ENCODE measurements at regions not wholly inside any gene's neighbourhood (a gene's known extent, or its start where the extent isn't known, plus 50 kb on each side); places are given as distances from the start of the nearest gene placed in this dataset.
"Not testable (repeated sequence)": the region's sequence is repeated elsewhere in the genome, so short reads cannot be mapped to it uniquely, and the experiment has no call there.

DNA sequence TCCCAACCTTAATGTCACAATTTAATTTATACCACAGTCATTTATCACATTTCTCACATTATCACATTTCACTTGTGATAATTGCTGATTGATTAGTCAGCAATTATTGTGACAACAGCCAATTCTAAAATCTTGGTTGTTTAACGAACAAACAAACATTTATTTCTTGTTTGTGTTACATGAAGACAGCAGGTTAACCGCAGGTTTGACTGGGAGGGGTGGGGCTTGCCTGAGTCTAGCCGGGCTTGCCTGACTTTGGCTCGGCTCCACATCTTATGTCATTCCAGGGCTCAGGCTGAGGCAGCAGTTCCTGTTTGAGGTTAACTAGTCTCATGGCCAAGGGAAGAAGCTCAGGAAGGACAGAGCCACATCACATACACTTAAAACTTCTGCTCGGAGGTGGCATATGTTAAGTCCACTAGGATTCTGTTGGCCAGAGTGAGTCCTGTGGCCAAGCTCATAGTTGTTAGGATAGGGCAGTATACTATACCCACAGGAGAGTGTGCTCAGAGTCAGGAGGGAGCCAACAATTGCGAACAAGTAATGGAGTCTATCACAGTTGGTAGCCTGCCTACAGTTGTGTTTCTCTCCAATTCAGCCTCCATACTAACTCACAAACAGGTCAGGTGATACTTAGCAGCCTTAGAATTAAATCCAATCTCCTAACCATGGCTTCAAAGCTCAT is 90.0 kb upstream of the IFNGR1 start:
- peak; percentile 35 for DNase-seq (ENCODE audit: low spot score)

DNA sequence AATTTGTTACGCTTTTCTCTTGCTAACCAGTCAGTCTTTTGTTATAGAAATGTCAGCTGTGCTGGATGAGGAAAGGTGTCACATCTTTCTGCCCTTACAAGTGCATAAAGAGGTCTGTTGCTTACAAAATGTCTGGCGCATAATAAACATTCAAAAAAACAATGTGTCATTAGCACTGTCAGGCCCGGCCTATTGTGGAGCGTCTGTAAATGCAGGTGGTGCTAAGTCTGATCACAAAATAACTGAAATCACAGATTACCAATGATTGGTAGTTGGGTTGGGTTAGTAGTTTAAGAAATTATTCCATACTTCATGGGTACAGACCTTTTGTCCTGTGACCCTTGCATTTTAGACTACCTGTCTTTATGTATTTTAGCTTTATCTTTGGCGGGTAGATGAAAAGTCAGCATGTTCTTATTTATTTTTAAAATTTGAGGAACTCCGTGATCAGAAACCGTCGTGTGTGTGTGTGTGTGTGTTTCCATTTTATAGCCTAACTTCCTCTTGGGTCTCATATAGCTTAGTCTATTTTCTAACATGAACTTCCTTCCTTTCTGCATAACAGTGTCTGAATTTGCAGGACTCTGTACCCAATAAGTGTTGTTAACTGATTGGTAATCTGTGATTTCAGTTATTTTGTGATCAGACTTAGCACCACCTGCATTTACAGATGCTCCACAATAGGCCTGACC is 88.1 kb upstream of the IFNGR1 start:
- no peak for DNase-seq (ENCODE audit: low spot score)

DNA sequence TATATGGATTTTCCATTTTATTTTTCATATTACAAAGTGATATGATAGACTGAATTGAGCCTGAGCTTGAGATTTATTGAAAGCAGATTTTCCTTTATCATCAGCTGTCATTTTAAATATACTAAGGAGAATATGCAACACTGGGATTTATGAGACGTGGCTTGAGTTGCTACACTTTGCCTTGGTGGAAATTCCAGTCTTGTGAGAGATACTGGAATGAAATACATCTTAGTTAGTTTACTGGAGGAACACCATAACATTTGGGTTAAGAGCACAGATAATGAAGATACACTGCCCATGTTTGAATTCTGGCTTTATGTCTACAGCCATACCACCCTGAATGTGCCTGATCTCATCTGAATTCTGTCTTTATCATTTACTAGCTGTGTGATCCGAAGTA is 86.5 kb upstream of the IFNGR1 start:
- DNase-seq (ENCODE audit: low spot score): no peak

DNA sequence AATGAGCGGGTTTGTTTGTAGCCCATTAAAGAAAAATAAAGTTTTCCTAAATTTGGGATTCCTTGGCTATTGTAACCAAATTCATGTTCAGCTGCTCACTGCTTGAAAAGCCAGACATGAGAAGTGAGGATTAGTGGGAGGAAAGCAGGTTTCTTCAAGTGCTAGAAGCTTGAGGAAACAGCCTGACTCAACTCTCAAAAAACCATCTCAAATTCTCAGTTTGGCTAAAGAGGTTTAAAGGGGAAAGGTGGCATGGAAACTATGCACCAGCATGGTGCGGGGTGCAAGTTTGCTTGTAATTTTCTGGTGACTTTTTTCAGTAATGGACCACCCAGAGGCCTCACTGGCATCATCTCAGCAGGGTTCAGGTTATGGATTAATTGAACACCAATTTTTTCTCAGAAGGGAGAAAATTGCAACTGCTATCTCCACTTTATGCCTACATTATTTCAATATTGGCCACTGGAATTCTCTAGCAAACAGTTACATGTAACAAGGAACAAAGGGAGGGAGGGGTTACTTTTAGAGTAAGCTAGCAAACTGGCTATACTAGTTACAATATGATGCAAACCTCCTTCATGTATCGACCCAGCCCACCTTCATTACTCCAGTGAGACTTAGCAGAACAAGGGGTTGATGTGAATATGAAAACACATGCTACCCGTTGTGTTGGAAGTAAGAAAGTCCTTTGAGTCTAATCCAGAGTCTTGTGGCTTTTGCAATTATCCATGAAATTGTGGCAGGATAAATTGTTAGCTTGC is 85.0 kb upstream of the IFNGR1 start:
- DNase-seq (ENCODE audit: low spot score): no peak

DNA sequence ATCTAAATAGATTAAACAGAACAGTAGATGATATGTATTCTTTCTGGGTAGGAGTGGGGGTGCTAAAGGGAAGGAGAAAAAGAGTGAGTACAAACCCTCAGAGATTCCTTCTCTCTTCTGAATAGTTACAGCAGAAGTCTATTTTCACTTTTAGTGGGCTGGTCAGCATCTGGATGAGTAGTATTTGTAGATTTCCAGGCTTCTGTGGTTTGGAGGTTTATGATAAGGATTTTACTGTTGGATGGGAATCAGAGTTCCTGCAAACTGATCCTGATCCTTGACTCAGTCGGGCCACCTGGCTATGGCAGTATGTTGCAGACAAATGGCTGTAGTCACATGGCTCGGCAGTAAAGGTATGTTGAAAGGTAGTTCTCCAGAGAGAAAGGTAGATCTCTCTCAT is 84.3 kb upstream of the IFNGR1 start:
- DNase-seq (ENCODE audit: low spot score): no peak

DNA sequence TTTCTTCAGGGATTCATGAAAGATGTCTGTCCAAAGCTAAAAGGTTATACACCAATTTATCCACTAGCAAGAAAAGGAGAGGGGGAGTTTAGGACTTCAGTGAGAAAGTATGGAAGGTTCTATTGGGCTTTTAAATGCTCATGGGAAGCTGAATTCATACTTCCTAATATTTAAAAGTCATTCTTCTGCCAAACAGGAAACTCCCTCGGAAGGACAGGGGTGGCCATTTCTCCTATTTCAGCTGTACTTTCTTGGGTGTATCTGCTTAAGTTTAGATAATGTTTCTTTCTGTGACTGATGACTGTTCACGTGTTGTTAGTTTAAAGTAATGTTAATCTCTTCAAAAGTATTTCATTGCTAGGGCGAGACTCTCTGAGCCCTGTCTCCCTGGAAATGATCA is 80.5 kb upstream of the IFNGR1 start:
- DNase-seq (ENCODE audit: low spot score): no peak

DNA sequence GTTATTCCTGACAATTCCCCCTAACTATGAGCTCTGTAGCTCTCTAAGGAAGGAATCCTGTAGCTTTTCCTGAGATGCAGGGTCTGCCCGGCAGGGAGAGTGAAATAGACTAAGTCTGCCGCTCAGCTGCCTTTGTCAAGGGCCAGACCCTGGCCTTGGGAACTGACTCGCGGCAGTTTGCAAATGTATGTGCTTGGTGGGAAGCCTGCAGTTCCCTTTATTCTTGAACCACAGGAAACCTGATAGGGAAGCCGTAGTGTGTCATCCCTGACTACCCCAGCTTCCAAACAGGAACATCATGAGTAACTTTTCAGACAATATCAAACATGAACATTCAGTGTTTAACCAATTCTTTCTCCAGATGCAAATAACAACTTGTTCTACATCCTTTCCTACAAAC is 78.7 kb upstream of the IFNGR1 start:
- DNase-seq (ENCODE audit: low spot score): no peak

DNA sequence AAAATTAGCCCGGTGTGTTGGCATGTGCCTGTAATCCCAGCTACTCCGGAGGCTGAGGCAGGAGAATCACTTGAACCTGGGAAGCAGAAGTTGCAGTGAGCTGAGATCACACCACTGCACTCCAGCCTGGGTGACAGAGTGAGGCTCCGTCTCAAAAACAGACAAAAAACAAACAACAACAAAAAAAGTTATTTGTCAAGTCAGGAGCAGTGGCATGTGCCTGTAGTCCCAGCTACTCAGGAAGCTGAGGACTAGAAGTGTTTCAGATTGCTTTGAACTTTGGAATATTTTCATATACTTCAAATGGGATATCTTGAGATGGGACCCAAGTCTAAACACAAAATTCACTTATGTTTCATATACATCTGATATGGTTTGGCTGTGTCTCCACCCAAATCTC is 73.1 kb upstream of the IFNGR1 start:
- DNase-seq (ENCODE audit: low spot score): not testable (repeated sequence)

DNA sequence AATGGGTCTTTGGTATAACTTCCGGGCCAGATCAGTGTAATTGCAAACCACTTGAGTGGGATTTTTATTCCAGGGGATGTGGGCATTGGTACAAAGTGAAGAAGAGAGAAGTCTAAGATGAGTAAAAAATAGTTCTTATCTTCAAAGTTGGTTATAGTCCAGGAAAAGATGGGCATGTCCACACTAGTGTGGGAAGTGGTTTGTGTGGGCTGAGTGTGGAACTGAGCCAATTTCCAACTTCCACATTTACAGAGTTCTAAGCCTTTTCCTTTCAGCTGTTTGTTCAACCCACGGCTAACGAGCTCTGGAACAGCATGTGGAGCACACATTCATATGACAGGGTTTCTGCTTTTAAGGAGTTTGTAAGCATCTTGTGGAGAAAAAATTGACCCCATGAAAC is 72.3 kb upstream of the IFNGR1 start:
- DNase-seq (ENCODE audit: low spot score): no peak

DNA sequence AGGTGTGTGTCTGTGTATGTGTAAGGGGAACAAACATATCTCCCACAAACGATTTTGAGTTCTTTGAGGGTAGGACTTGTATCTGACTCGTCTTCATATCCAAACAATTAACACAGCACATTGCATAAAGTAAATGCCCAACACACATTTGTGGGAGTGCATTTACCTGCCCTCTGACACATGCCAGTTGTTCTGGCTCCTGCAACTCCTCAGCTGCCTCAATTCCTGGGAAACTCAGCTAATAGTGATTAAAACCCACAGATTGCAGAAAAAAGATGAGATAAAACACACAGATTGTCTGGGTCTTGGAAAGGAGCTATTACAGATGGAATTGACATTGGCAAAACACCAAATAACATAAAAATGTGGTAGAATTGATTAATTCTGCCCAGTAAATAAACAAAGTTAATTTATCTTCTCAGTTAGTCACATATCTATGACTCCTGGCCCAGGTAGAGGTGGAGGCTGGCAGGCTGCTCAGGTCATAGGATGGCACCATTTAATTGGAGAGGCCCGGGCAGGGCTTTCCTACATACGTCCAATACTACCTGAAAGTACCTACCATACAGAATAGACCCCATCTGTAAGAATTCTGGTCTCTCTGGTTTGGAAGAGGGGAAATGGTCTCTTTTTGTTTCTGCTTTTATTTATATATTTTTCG is 71.5 kb upstream of the IFNGR1 start:
- no peak for DNase-seq (ENCODE audit: low spot score)

DNA sequence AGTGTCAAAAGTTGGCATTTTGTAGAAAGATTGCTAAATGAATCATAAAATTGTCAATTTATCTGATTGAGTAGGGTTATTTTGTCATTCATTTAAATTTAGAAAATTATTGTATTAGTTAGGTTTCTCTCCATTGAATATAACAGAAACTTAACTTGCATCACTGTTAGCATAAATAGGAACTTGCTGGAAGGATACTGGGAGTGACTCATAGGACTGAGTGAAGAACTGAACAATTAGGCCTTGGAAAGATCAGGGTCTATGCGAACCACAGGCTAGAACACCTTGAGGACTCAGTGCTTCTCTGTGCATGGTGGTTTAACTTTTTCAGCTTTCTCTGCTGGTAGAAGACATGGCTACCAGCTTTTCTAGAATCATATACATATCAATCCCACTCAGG is 67.7 kb upstream of the IFNGR1 start:
- no peak for DNase-seq (ENCODE audit: low spot score)

DNA sequence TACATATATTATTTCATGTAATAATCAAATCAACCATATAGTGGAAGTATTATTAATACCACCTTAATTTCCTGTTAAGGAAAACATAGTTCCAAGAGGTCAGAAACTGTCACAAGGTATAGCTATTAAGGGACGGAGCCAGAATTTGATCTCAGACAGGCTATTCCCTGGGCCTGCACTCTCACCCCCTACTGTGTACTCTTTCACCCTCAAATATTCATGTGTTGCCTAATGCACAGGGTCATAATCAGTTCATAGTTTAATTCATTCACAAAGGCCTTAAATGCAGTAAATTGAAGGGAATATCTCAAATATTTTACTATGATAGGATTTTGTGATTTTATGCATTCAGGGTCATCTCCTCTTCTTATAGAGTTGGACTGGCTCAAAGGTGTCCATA is 67.2 kb upstream of the IFNGR1 start:
- DNase-seq (ENCODE audit: low spot score): no peak

DNA sequence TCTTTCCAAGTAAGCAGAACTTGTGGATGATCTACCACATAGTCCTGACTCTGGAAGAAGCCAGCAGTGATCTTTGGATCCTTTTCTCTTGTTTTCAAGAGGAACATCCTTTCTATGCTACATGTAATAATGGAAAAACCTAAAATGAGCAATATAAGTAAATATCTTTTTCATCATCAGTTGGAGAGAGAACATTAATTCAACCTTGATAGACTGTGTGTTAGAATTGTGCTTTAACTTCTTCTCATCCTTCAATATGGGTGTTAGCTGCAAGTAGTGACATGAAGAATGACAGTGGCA is 65.6 kb upstream of the IFNGR1 start:
- no peak for DNase-seq (ENCODE audit: low spot score)

DNA sequence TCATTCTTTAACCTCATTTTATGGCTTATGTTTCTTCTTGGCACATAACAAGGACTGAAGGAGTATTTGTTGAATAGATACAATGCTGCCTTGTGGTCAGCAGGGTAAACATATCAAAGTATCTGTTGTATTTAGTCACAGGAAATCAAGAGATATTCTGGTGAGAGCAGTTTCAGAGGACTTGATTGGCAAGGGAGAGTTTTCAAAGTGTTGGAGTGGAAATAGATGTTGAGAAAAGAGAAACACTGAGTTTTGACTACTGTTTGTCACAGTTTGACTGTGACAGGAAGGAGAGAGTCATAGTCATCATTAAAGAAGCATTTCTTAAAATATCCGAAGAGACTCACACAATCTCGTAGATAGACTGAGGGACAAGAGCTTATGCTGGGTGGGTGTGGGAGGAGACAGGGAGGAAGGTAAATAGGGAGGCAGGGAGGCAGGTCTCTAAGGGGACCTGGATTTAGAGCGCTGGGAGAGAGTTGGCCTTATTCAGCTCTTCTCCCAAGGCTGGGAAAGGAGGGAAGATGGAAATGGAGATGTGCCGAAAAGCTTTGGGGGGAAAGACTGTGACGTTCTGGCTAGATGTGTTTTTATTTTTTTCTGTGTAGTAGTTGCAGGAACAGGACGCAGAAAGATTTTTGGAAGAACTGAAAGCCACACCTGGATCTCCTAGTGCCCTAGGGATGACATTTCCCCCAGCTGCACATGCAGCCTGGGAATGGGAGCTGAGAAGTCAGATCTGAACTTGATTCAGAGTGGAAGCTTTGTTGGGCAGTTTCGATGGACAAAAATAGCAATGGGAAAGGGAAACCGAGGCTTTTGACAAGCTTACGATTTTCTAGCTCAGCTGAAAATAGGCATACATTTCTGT is 65.0 kb upstream of the IFNGR1 start:
- no peak for DNase-seq (ENCODE audit: low spot score)

DNA sequence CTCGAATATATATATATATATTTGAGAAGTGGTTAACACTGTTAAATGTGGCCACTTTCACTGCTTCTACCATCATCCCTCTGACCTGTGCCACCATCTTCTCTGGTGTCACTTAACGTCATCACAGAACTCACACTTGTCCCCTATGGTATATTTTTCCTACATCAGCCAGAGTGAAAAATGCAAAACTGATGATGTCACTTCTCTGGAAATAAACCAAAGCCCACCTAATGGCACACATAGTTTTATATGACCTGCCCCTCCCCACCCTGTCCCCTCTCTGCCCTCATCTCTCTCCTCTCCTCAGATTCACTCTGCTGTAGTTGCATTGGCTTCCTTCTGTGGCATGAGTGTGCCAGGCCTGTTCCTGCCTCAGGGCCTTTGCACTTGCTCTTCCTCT is 63.9 kb upstream of the IFNGR1 start:
- DNase-seq (ENCODE audit: low spot score): no peak

DNA sequence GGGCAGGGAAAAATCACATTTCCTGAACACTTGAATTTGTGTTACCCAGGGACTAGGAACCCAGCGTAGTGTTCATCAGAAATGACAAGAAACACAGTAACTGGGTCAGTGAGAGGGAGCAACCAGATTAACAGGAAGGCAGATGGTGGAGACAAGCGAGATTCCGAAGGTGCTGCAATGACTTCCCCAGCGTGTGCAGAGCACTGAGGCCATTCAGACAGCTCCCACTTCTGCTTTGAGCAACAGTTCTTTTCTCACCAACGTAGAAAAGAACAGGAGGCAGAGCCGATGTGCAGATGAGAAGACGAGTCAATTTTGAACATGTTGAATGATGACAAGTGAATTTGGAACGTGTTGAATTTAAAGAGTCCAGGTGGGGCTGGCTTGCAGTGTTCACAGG is 63.1 kb upstream of the IFNGR1 start:
- no peak for DNase-seq (ENCODE audit: low spot score)

DNA sequence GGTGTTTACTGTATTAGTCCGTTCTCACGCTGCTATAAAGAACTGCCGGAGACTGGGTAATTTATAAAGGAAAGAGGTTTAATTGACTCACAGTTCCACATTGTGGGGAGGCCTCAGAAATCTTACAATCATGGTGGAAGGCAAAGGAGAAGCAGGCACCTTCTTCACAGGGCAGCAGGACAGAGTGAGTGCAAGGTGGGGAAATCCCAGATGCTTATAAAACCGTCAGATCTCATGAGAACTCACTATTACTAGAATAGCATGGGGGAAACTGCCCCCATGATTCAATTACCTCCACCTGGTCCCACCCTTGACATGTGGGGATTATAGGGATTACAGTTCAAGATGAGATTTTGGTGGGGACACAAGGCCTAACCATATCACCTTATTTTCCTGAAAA is 60.1 kb upstream of the IFNGR1 start:
- DNase-seq (ENCODE audit: low spot score): not testable (repeated sequence)

DNA sequence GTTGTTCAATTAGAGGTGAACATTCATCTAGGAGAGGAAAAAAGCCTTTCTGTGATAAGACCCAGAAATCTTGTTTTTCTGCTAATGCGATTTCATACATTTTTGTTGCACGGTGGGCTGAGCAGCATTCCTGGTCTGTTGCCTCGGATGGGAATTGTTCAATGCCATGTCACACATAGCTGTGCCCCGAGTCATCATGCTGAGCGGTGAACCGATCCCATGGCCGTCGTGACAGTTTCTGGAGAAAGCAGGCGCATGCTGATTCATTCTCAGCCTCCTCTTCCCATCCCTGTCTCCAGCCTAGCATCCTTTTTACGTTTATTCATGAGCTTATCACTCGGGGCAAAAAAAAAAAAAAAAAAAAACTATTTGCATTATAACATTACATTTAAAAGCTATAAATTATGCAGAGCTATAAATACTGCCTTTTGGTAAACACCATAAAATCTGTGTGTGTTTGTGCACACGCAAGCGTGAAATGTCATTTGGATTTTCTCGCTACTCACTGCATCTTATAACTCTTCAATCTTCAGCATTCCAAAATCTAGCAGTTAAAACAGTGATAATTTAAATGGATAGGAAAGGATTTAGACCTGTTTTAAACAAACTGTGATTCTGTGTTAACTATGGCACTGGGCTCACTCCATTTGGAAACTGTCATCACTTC is 58.9 kb upstream of the IFNGR1 start:
- no peak for DNase-seq (ENCODE audit: low spot score)

DNA sequence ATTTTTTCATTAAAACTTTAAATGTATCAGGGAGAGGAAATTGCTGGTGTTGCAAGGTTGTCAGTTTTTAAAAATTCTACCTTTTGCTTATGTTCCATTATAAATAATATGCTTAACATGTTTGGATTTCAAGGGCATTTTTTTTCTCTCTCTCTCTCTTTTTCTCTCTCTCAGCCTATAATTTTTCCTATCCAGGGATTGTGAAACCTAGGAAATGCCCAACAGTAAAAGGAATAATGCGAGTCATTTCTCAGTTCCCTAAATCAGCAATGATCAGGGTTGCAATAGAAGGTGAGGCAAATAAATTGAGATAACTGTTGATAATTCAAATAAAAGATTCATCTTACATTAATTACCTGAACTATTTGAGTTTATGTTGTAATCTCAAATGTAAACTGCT is 53.2 kb upstream of the IFNGR1 start:
- no peak for DNase-seq (ENCODE audit: low spot score)

DNA sequence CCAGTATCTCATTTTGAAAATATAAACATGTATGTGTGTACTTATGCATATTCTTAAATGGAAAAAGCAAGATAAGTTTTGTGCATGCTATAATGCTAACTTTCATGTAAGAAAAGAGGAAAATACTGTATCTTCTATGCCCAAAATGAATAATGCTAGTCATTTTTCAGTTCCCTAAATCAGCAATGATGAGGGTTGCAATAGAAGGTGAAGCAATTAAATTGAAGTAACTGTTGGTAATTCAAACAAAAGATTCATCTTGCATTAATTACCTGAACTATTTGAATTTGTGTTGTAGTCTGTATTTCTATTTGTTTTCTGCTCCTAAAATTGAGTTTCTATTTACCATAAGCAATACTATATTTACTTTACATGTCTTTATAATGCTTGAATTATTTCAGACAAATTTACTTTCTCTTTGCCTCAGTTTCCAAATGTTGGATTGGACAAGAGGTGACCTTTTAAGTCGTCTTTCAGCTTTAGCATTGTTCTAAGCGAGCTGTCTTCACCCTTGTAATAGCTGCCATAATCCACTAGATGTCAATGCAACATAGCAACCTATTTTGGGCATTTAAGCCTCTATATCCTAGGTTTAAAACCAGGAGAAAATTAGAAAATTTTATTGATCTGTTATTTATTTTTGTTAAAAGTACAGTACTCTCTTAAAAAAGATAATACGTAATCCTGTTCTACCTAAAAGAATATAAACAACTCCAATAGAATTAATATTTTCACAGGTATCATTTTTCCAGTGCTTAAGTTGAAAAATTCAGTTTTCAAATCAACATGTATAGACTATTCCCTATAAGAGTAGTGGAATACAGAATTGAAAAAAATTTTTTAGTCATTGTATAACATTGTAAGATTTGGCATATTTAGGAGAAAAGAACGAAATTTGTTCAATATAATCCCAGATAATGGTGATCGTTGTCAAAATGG is 52.3 kb upstream of the IFNGR1 start:
- peak; percentile 27 for DNase-seq (ENCODE audit: low spot score)
